ENCODE measurements at regions not wholly inside any gene's neighbourhood (a gene's known extent, or its start where the extent isn't known, plus 50 kb on each side); places are given as distances from the start of the nearest gene placed in this dataset.

DNA sequence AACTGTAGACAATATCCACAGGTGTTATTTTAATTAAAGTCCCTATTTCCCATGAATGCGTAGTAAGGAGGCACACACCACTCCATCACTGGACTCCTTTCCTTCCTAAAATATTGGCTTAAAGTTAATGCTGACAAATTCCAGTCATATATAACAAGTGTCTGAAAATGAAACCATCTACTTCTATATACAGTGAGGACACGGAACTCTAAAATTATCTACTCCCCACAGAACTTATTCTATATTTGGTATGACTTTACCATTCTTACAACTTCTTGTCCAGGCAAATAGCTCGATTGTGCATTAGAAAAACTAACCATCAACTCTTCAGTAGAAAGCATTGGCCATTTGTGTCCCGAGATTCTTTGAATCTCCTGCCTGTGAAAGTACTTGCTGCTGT is 1560.2 kb downstream of the EFNB2 start:
- TF ChIP-seq, protein P1, sequence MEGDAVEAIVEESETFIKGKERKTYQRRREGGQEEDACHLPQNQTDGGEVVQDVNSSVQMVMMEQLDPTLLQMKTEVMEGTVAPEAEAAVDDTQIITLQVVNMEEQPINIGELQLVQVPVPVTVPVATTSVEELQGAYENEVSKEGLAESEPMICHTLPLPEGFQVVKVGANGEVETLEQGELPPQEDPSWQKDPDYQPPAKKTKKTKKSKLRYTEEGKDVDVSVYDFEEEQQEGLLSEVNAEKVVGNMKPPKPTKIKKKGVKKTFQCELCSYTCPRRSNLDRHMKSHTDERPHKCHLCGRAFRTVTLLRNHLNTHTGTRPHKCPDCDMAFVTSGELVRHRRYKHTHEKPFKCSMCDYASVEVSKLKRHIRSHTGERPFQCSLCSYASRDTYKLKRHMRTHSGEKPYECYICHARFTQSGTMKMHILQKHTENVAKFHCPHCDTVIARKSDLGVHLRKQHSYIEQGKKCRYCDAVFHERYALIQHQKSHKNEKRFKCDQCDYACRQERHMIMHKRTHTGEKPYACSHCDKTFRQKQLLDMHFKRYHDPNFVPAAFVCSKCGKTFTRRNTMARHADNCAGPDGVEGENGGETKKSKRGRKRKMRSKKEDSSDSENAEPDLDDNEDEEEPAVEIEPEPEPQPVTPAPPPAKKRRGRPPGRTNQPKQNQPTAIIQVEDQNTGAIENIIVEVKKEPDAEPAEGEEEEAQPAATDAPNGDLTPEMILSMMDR (conservative IDR thresholded peaks at IDR 0.05; ENCODE audit: low read depth, low read length) = no peak
- DNase-seq (ENCODE audit: low read depth) = no peak
- H3K4me3 ChIP-seq (ENCODE audit: low read length) = no peak overlapping the region

DNA sequence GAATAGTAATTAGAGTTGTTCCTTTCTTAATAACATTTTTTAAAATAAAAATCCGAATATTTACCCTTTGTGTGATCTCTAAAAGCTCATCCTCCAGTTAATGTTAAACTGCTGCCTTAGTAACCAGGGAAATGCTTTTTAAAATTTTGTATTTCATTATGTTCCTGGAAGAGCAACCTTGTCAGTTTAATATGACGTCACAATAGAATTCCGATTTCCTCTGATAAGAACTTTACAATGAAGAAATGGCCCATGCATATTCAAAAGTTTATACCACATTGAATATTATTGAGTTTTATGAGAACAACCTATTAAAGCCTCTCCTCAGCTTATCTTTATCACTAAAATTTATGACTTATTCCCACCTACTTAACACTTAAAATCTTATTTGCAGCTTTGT is 1566.6 kb downstream of the EFNB2 start:
- DNase-seq (ENCODE audit: low read depth) = no peak
- TF ChIP-seq, protein P1 (conservative IDR thresholded peaks at IDR 0.05; ENCODE audit: low read depth, low read length) = no peak
- no peak overlapping the region for H3K4me3 ChIP-seq (ENCODE audit: low read length)

DNA sequence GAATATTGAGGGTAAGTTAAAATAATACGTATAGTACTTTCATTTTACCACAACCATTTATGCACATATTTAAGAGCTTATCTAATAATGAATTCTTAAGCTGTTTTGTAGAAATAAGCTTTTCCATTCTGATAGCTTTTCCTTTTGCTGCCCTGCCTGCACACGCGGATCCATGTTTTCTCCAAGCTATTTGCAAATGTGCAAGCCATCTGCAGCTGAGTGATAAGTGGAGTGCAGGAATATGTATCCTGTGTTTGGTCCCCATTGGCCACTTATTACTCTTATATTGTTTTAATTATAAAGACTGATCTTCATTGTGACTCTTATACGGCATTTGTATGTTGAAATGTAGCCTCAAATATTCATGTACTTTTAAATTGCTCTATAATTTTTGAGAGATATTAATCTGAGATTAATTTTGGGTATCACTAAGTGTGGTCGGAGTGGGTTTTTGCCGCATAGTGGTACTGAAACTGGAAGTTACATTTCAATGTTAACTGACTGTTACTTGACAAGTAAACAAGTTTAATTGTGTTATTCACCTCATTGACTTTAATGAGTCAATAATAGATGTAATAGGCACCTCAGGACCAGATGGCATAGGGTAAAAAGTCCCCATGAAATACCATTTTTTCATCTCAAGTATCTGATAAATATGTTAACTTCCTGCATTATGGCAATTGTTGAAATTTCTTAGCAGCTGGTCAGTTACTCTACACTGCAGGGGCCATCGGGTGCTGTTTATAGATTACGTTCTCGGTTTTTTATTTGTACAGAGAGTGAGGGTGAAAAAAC is 1567.4 kb downstream of the EFNB2 start:
- H3K4me3 ChIP-seq (ENCODE audit: low read length) = no peak overlapping the region
- TF ChIP-seq, protein P1 (conservative IDR thresholded peaks at IDR 0.05; ENCODE audit: low read depth, low read length) = no peak
- no peak for DNase-seq (ENCODE audit: low read depth)

DNA sequence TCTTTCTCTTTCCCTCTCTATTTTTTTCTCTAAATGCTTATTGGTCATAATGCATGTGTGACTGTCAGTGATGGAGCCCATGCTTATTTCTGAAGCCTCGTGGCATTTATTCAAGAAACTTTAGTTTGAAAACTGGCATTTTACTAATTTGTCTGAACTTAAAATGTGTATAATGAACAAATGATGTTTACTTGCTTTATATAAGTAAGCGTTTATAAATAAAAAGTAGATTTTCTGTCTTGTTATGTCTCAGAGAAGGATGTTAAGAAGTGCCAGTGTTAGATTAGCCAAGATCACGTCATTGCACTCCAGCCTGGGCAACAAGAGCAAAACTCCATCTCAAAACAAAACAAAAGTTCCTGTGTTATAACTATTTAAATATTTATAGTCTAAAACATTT is 1568.1 kb downstream of the EFNB2 start:
- TF ChIP-seq, protein P1 (conservative IDR thresholded peaks at IDR 0.05; ENCODE audit: low read depth, low read length) = no peak
- DNase-seq (ENCODE audit: low read depth) = no peak
- H3K4me3 ChIP-seq (ENCODE audit: low read length) = no peak overlapping the region

DNA sequence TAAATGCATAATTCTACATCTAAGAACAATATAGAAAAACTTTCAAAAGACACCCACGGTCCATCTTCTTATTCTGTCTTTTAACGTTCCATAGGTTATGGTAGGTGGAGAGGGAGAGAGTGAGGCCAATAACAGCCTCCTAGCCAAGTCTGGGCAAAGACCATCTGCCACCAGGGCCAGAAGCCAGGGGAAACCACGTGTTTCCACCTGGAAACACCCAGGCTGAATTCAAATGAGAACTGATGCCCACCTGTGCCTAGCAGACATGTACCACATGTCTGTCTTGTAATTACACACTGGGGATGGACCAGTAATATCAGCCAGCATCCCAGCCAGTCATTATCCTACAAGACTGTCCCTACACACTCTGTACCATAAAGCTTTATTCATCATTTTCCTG is 1573.1 kb downstream of the EFNB2 start:
- TF ChIP-seq, protein P1 (conservative IDR thresholded peaks at IDR 0.05; ENCODE audit: low read depth, low read length) = no peak
- DNase-seq (ENCODE audit: low read depth) = no peak
- no peak overlapping the region for H3K4me3 ChIP-seq (ENCODE audit: low read length)

DNA sequence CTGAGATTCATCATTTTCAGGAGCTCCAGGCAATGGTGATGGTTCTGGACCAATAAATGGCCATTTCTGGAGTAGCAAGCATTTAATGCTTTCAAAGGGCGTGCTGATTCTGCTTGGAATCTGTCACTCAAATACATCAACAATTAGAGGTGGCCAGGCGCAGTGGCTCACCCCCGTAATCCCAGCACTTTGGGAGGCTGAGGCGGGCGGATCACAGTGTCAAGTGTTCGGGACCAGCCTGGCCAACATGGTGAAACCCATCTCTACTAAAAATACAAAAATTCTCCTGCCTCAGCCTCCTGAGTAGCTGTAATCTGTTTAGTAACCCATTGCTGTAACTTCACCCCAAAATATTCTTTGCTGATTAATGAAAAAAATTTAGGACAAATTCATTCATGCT is 1574.2 kb downstream of the EFNB2 start:
- H3K4me3 ChIP-seq (ENCODE audit: low read length) = no peak overlapping the region
- TF ChIP-seq, protein P1 (conservative IDR thresholded peaks at IDR 0.05; ENCODE audit: low read depth, low read length) = no peak
- DNase-seq (ENCODE audit: low read depth) = no peak

DNA sequence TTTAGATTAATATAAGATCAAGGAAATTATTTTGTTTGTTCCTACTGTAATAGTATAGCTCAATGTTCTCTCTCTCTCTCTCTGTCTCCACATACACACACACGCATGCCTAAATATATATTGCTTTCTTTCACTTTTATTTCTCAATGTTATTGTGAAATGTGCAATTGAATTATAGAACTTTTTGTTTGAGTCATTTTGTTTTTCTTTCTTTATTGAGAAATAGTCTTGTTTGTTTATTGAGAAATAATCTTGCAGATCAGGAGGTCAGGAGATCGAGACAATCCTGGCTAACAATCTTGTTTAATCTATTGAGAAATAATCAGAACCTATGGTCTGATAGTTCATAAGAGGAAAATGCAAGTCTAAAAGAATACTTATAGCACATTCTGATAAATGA is 1581.3 kb downstream of the EFNB2 start:
- no peak for DNase-seq (ENCODE audit: low read depth)
- TF ChIP-seq, protein P1 (conservative IDR thresholded peaks at IDR 0.05; ENCODE audit: low read depth, low read length) = no peak
- H3K4me3 ChIP-seq (ENCODE audit: low read length) = no peak overlapping the region

Measured in retinal pigment epithelial cell (primary cell).